HepG2 (cell line): ENCODE measurements at regions not wholly inside any gene's neighbourhood (a gene's known extent, or its start where the extent isn't known, plus 50 kb on each side); places are given as distances from the start of the nearest gene placed in this dataset.

Experiments used
- ATAC-seq: fragments of 200-7000 bp; cut with Tn5 transposase; 3 replicates; pipeline ENCODE4 v1.9.1; 2020; ENCODE audit warnings: mild to moderate bottlenecking, moderate library complexity
- BruUV-seq: library from RNA; stranded (reverse); fragments of 400-500 nt; replicated peaks from 2 replicates; lab custom pipeline; 2021; lab: Mats Ljungman, UMichigan
- CTCF ChIA-PET: fragments of 300-600 bp; formaldehyde crosslinking; extraction: SDS; loops from one replicate; lab custom pipeline; 2021; ENCODE audit warnings: low total read pairs, inconsistent platforms, low intra/inter-chr PET ratio; lab: Yijun Ruan, JAX
- POLR2A ChIA-PET: fragments of 350-600 bp; sonication (Branson Sonifier 250); formaldehyde crosslinking; loops from one replicate; lab custom pipeline; 2020; ENCODE audit warnings: antibody characterized with exemption, inconsistent platforms; lab: Yijun Ruan, JAX
- DNase-seq: peaks from one replicate; pipeline ENCODE4 v3.0.0-alpha.2; 2015; ENCODE audit warnings: low spot score
- FAIRE-seq: peaks from 3 replicates; lab custom pipeline; 2011; peaks lifted over from hg19 to GRCh38; lab: Jason Lieb, UNC
- H2AFZ ChIP-seq: one replicate; pipeline ENCODE4 v1.6.1; 2011; ENCODE audit warnings: low read length, inconsistent platforms
- H3K27ac ChIP-seq: fragments of 300-600 bp; 3 replicates; pipeline ENCODE4 v1.8.0; 2011; ENCODE audit warnings: mixed run types, mild to moderate bottlenecking, mixed read lengths, low read length, inconsistent platforms; ENCODE audit not compliant: insufficient read depth; ENCODE audit errors: extremely low read length
- H3K27me3 ChIP-seq, 2 experiments: fragments of 200-600 bp in 1 of 2; 2 replicates in 1 of 2; 3 replicates in 1 of 2; pipeline versions ENCODE4 v1.6.0 to v1.8.0; 2011; ENCODE audit warnings: low read length in 2 of 2, mild to moderate bottlenecking in 2 of 2, moderate library complexity in 2 of 2, inconsistent platforms in 1 of 2; ENCODE audit not compliant: insufficient read depth in 2 of 2, control insufficient read depth in 1 of 2
- H3K36me3 ChIP-seq, 2 experiments: fragments of 200-600 bp in 1 of 2; replicated peaks in 1 of 2; 2 replicates in 1 of 2; 3 replicates in 1 of 2; pipeline versions ENCODE4 v1.5.1 to v1.8.0; 2011; ENCODE audit warnings: low read length in 2 of 2, inconsistent platforms in 1 of 2; ENCODE audit not compliant: insufficient read depth in 2 of 2, control insufficient read depth in 1 of 2
- H3K4me1 ChIP-seq: 2 replicates; pipeline ENCODE4 v1.5.1; 2012; ENCODE audit warnings: low read length, inconsistent platforms; ENCODE audit not compliant: insufficient read depth
- H3K4me2 ChIP-seq: 2 replicates; pipeline ENCODE4 v1.6.0; 2011; ENCODE audit warnings: low read depth, low read length, inconsistent platforms
- H3K4me3 ChIP-seq, 3 experiments: fragments of 200-600 bp in 1 of 3; sonication (generic), shearing (Covaris generic) in 1 of 3; replicated peaks in 1 of 3; 2 replicates each; pipeline ENCODE4 v1.5.1; 2011 to 2016; ENCODE audit warnings: low read length in 3 of 3, inconsistent platforms in 2 of 3, low read depth in 2 of 3, mild to moderate bottlenecking in 2 of 3, control low read depth in 1 of 3, mixed read lengths in 1 of 3; ENCODE audit not compliant: insufficient read depth in 1 of 3
- H3K79me2 ChIP-seq: one replicate; pipeline ENCODE4 v1.6.1; 2011; ENCODE audit warnings: low read length, inconsistent platforms; ENCODE audit not compliant: insufficient read depth
- H3K9ac ChIP-seq: 2 replicates; pipeline ENCODE4 v1.6.0; 2011; ENCODE audit warnings: mild to moderate bottlenecking, low read depth, low read length, inconsistent platforms; ENCODE audit not compliant: insufficient read depth
- H3K9me3 ChIP-seq: 2 replicates; pipeline ENCODE4 v1.5.1; 2012; ENCODE audit warnings: mild to moderate bottlenecking, low read length
- H4K20me1 ChIP-seq: 2 replicates; pipeline ENCODE4 v1.6.0; 2011; ENCODE audit warnings: inconsistent platforms, mild to moderate bottlenecking, low read length, moderate library complexity; ENCODE audit not compliant: insufficient read depth
- ASH2L ChIP-seq: fragments of 300-600, 200-600 bp; sonication (generic); IDR thresholded peaks from 2 replicates; pipeline ENCODE4 v1.7.0; 2017; ENCODE audit warnings: low read depth, mild to moderate bottlenecking, moderate library complexity, mixed read lengths, low read length; ENCODE audit not compliant: insufficient read length
- GMEB1 ChIP-seq: sonication (generic); formaldehyde crosslinking; IDR thresholded peaks from 2 replicates; pipeline ENCODE4 v1.5.1; 2020; ENCODE audit warnings: missing genetic modification reagents, mild to moderate bottlenecking, borderline replicate concordance
- MAFF ChIP-seq: IDR thresholded peaks from 2 replicates; pipeline ENCODE4 v1.6.1; 2011; ENCODE audit warnings: low read depth, low read length, improper control_type of control experiment
- MAFK ChIP-seq, 2 experiments: IDR thresholded peaks in 1 of 2; conservative IDR thresholded peaks in 1 of 2; 2 replicates each; pipeline ENCODE4 v1.6.1; 2011; ENCODE audit warnings: improper control_type of control experiment in 2 of 2, low read length in 2 of 2
- MYNN ChIP-seq: sonication (generic); formaldehyde crosslinking; IDR thresholded peaks from 2 replicates; pipeline ENCODE4 v1.4.0; 2020; ENCODE audit warnings: mild to moderate bottlenecking, low read depth, missing genetic modification reagents
- NFATC3 ChIP-seq: sonication (generic); formaldehyde crosslinking; IDR thresholded peaks from 2 replicates; pipeline ENCODE4 v1.5.1; 2020; ENCODE audit warnings: mild to moderate bottlenecking, missing genetic modification reagents
- RFXANK ChIP-seq: IDR thresholded peaks from 2 replicates; pipeline ENCODE4 v1.6.1; 2016
- ZBTB1 ChIP-seq: sonication (generic); formaldehyde crosslinking; IDR thresholded peaks from 2 replicates; pipeline ENCODE4 v1.4.0; 2020; ENCODE audit warnings: missing genetic modification reagents, borderline replicate concordance
- ZBTB2 ChIP-seq: sonication (generic); formaldehyde crosslinking; IDR thresholded peaks from 2 replicates; pipeline ENCODE4 v1.8.0; 2022; ENCODE audit warnings: low read depth, missing genetic modification reagents
- ZNF598 ChIP-seq: sonication (generic); formaldehyde crosslinking; IDR thresholded peaks from 2 replicates; pipeline ENCODE4 v1.5.1; 2020; ENCODE audit warnings: mild to moderate bottlenecking, missing genetic modification reagents, borderline replicate concordance
- WGBS: methylation state at CpG from one replicate; pipeline ENCODE4 v1.1.6; 2017; ENCODE audit warnings: low lambda C conversion rate; 5-methylcytosine and 5-hydroxymethylcytosine counted together
- in situ Hi-C: cut with HindIII; loops from 2 replicates; pipeline ENCODE4 v1.10.0; 2017; ENCODE audit warnings: low pct_unique_long_range_greater_than_20kb; ENCODE audit not compliant: extremely low pct_ligation_motif_present
- intact Hi-C: fragments of 100-400 bp; cut with micrococcal nuclease; formaldehyde crosslinking; loops from one replicate; pipeline ENCODE4 v1.10.0; 2022; ENCODE audit not compliant: unreplicated experiment

- H3K9ac ChIP-seq, result no peak overlapping the region
- TF ChIP-seq MAFK (conservative IDR thresholded peaks at IDR 0.05 in 1 of 2, IDR thresholded peaks at IDR 0.05 in 1 of 2; ENCODE audit: low read length in 2 of 2) (peak; percentile 70 to 74), GMEB1 (CRISPR knock-in tag) (no peak), MAFF (peak; percentile 74)
- TF ChIP-seq, all 625 proteins: peak for 2
- Histone ChIP-seq H3K4me2 (no peak overlapping the region), H3K79me2 (no peaks in the 10 kb centered on the region), H2AFZ (no peak overlapping the region), H3K27me3 (no peaks in the 10 kb centered on the region), H3K9me3 (peaks cover 66% of the 10 kb centered on the region), H3K4me1 (no peaks in the 10 kb centered on the region), H3K36me3 (no peaks in the 10 kb centered on the region), H3K27ac (no peak overlapping the region), H3K4me3 (no peak overlapping the region), H4K20me1 (no peaks in the 10 kb centered on the region)
- POLR2A ChIA-PET, result no interaction called here
- CTCF ChIA-PET, result no interaction called here
- ATAC-seq, result no peak
- intact Hi-C loops, result no loop called here
- in situ Hi-C loops, result no loop called here
- WGBS, result 2% methylated on average over 2 of the region's 2 CpGs
- BruUV-seq, result no TSS peak
- FAIRE-seq, result no peak
- DNase-seq, result no peak
Measured at GRCh38 chr7:49010717-49011116, 86.4 kb downstream of the CDC14C start.

GRCh38 chr7:49014870-49015269 lies 90.5 kb downstream of the CDC14C start:
- POLR2A ChIA-PET, result no interaction called here
- H3K4me2 ChIP-seq, result no peak overlapping the region
- BruUV-seq, result no TSS peak
- CTCF ChIA-PET, result no interaction called here
- no peaks in the 10 kb centered on the region for H3K79me2 ChIP-seq
- no peak for FAIRE-seq
- ATAC-seq, result no peak
- in situ Hi-C loops (no loop called here), intact Hi-C loops (no loop called here)
- H4K20me1 ChIP-seq, result no peaks in the 10 kb centered on the region
- no peaks in the 10 kb centered on the region for H3K27me3 ChIP-seq
- peaks cover 61% of the 10 kb centered on the region for H3K9me3 ChIP-seq
- H3K4me3 ChIP-seq, result no peak overlapping the region
- H3K9ac ChIP-seq, result no peak overlapping the region
- no peak for TF ChIP-seq ASH2L
- TF ChIP-seq ZBTB1 (CRISPR knock-in tag), result no peak
- no peak for TF ChIP-seq RFXANK
- TF ChIP-seq MYNN, result no peak
- no peak for TF ChIP-seq ZNF598 (CRISPR knock-in tag)
- no peak for TF ChIP-seq ZBTB2 (CRISPR knock-in tag)
- no peak for TF ChIP-seq NFATC3 (CRISPR knock-in tag)
- no peaks in the 10 kb centered on the region for H3K4me1 ChIP-seq
- H2AFZ ChIP-seq, result no peak overlapping the region
- 0% methylated on average over 1 of the region's 4 CpGs for WGBS
- H3K36me3 ChIP-seq, result no peaks in the 10 kb centered on the region
- H3K27ac ChIP-seq, result no peak overlapping the region
- no peak for DNase-seq
